Uterus (tissue), 2 donors: ENCODE measurements at regions not wholly inside any gene's neighbourhood (a gene's known extent, or its start where the extent isn't known, plus 50 kb on each side); places are given as distances from the start of the nearest gene placed in this dataset.

Experiments used
- POLR2A ChIP-seq, 2 donors: fragments of 450-650 bp; IDR thresholded peaks; one replicate each; pipeline ENCODE4 v1.6.1; 2016; ENCODE audit warnings: antibody characterized with exemption in 2 of 2, mild to moderate bottlenecking in 1 of 2, moderate library complexity in 1 of 2
- TF ChIP-seq, protein P1 (sequence below), 4 experiments: fragments of 200-600 bp in 2 of 4; fragments of 450-650 bp in 2 of 4; sonication (generic) in 2 of 4; IDR thresholded peaks; one replicate each; pipeline ENCODE4 v1.5.1; 2016 to 2019; ENCODE audit warnings: antibody characterized with exemption in 4 of 4, mild to moderate bottlenecking in 2 of 4, moderate library complexity in 1 of 4

GRCh38 chr13:73284081-73284874 lies 225.5 kb downstream of the KLF5 start:
- TF ChIP-seq POLR2A (IDR thresholded peaks at IDR 0.05): no peak
- TF ChIP-seq, protein P1, sequence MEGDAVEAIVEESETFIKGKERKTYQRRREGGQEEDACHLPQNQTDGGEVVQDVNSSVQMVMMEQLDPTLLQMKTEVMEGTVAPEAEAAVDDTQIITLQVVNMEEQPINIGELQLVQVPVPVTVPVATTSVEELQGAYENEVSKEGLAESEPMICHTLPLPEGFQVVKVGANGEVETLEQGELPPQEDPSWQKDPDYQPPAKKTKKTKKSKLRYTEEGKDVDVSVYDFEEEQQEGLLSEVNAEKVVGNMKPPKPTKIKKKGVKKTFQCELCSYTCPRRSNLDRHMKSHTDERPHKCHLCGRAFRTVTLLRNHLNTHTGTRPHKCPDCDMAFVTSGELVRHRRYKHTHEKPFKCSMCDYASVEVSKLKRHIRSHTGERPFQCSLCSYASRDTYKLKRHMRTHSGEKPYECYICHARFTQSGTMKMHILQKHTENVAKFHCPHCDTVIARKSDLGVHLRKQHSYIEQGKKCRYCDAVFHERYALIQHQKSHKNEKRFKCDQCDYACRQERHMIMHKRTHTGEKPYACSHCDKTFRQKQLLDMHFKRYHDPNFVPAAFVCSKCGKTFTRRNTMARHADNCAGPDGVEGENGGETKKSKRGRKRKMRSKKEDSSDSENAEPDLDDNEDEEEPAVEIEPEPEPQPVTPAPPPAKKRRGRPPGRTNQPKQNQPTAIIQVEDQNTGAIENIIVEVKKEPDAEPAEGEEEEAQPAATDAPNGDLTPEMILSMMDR (IDR thresholded peaks at IDR 0.05): no peak
